H1 (cell line): ENCODE measurements at regions not wholly inside any gene's neighbourhood (a gene's known extent, or its start where the extent isn't known, plus 50 kb on each side); places are given as distances from the start of the nearest gene placed in this dataset.

Experiments used
- CTCF ChIA-PET: fragments of 300-600 bp; sonication (Branson Sonifier 250); formaldehyde crosslinking; loops from one replicate; lab custom pipeline; 2021; ENCODE audit not compliant: partially characterized antibody; lab: Charles Lee
- POLR2A ChIA-PET: fragments of 300-600 bp; sonication (Branson Sonifier 250); formaldehyde crosslinking; loops from one replicate; lab custom pipeline; 2021; ENCODE audit warnings: inconsistent platforms; ENCODE audit not compliant: partially characterized antibody; lab: Charles Lee
- DNase-seq, 2 experiments: peaks; one replicate each; pipeline versions ENCODE4 v3.0.0 to v3.0.0-alpha.2; 2010 to 2022; ENCODE audit warnings: low spot score in 2 of 2, low read depth in 1 of 2, mixed read lengths in 1 of 2
- FAIRE-seq: peaks from 2 replicates; lab custom pipeline; 2011; peaks lifted over from hg19 to GRCh38; lab: Jason Lieb, UNC
- H2AFZ ChIP-seq: 2 replicates; pipeline ENCODE4 v1.8.1; 2012; ENCODE audit warnings: low read length, inconsistent platforms
- H2AK5ac ChIP-seq: 2 replicates; pipeline ENCODE4 v1.6.1; 2013; ENCODE audit warnings: low read depth, low read length
- H2BK120ac ChIP-seq: replicated peaks from 2 replicates; pipeline ENCODE3; 2013; ENCODE audit warnings: low read depth, low read length, inconsistent platforms
- H2BK12ac ChIP-seq: 2 replicates; pipeline ENCODE4 v1.6.1; 2013; ENCODE audit warnings: low read depth, low read length
- H2BK15ac ChIP-seq: 2 replicates; pipeline ENCODE4 v1.6.1; 2013; ENCODE audit warnings: low read length
- H2BK20ac ChIP-seq: 2 replicates; pipeline ENCODE4 v1.6.1; 2013; ENCODE audit warnings: low read length
- H2BK5ac ChIP-seq: 2 replicates; pipeline ENCODE4 v1.6.1; 2013; ENCODE audit warnings: low read depth, low read length
- H3K14ac ChIP-seq: 2 replicates; pipeline ENCODE4 v1.6.1; 2013; ENCODE audit warnings: inconsistent platforms; ENCODE audit not compliant: insufficient read length
- H3K18ac ChIP-seq: 2 replicates; pipeline ENCODE4 v1.6.1; 2013; ENCODE audit warnings: low read length; ENCODE audit errors: extremely low read depth
- H3K23ac ChIP-seq: 2 replicates; pipeline ENCODE4 v1.6.1; 2013; ENCODE audit warnings: inconsistent platforms; ENCODE audit not compliant: insufficient read length
- H3K23me2 ChIP-seq: 2 replicates; pipeline ENCODE4 v1.6.1; 2013; ENCODE audit warnings: low read depth, low read length
- H3K27ac ChIP-seq: 2 replicates; pipeline ENCODE4 v1.6.1; 2011; ENCODE audit warnings: low read depth, low read length, inconsistent platforms
- H3K27me3 ChIP-seq, 4 experiments: replicated peaks in 1 of 4; 1 replicate in 1 of 4; 2 replicates in 3 of 4; pipeline versions ENCODE4 v1.6.1 to v1.8.1; 2011 to 2013; ENCODE audit warnings: low read length in 3 of 4, mild to moderate bottlenecking in 3 of 4, inconsistent platforms in 2 of 4, mixed read lengths in 2 of 4, moderate library complexity in 1 of 4; ENCODE audit not compliant: control insufficient read depth in 3 of 4, insufficient read depth in 3 of 4; ENCODE audit errors: extremely low read depth in 1 of 4
- H3K36me3 ChIP-seq, 4 experiments: 2 replicates each; pipeline versions ENCODE4 v1.6.1 to v1.8.1; 2011 to 2013; ENCODE audit warnings: mild to moderate bottlenecking in 4 of 4, low read length in 3 of 4, moderate library complexity in 2 of 4, control low read depth in 1 of 4, inconsistent platforms in 1 of 4; ENCODE audit not compliant: insufficient read depth in 4 of 4, control insufficient read depth in 2 of 4
- H3K4ac ChIP-seq: replicated peaks from 2 replicates; pipeline ENCODE3; 2013; ENCODE audit warnings: low read length, low read depth, mixed read lengths, inconsistent platforms; ENCODE audit not compliant: insufficient read length
- H3K4me1 ChIP-seq, 4 experiments: replicated peaks in 1 of 4; 1 replicate in 1 of 4; 2 replicates in 3 of 4; pipeline versions ENCODE4 v1.6.1 to v1.8.1; 2011 to 2013; ENCODE audit warnings: low read length in 3 of 4, inconsistent platforms in 2 of 4, mixed read lengths in 1 of 4; ENCODE audit not compliant: insufficient read depth in 4 of 4, control insufficient read depth in 3 of 4
- H3K4me2 ChIP-seq, 2 experiments: 2 replicates each; pipeline versions ENCODE4 v1.6.1 to v1.8.1; 2011 to 2013; ENCODE audit warnings: low read depth in 2 of 2, low read length in 2 of 2, control low read depth in 1 of 2, inconsistent platforms in 1 of 2, mild to moderate bottlenecking in 1 of 2; ENCODE audit not compliant: insufficient read depth in 1 of 2
- H3K4me3 ChIP-seq, 4 experiments: fragments of 200-600, 300-600 bp in 1 of 4; sonication (generic), shearing (Covaris generic), sonication (Bioruptor Twin) in 1 of 4; 2 replicates each; pipeline versions ENCODE4 v1.5.1 to v1.8.1; 2011 to 2016; ENCODE audit warnings: low read length in 4 of 4, low read depth in 3 of 4, control low read depth in 2 of 4, inconsistent platforms in 2 of 4, mild to moderate bottlenecking in 2 of 4, mixed read lengths in 1 of 4, moderate library complexity in 1 of 4; ENCODE audit not compliant: insufficient read depth in 2 of 4; ENCODE audit errors: extremely low read depth in 1 of 4
- H3K56ac ChIP-seq: replicated peaks from 2 replicates; pipeline ENCODE3; 2013; ENCODE audit warnings: low read depth, mild to moderate bottlenecking, mixed read lengths, low read length, inconsistent platforms; ENCODE audit not compliant: insufficient read length
- H3K79me1 ChIP-seq: 2 replicates; pipeline ENCODE4 v1.6.1; 2013; ENCODE audit warnings: low read depth, low read length, control low read depth
- H3K79me2 ChIP-seq, 2 experiments: 2 replicates each; pipeline versions ENCODE4 v1.6.1 to v1.8.1; 2012 to 2013; ENCODE audit warnings: low read length in 2 of 2, mild to moderate bottlenecking in 2 of 2, inconsistent platforms in 1 of 2; ENCODE audit not compliant: insufficient read depth in 2 of 2, control insufficient read depth in 1 of 2
- H3K9ac ChIP-seq, 4 experiments: replicated peaks in 1 of 4; 1 replicate in 1 of 4; 2 replicates in 3 of 4; pipeline versions ENCODE4 v1.6.1 to v1.8.1; 2011 to 2013; ENCODE audit warnings: low read depth in 3 of 4, low read length in 3 of 4, control low read depth in 2 of 4, mild to moderate bottlenecking in 2 of 4, moderate library complexity in 2 of 4, inconsistent platforms in 1 of 4; ENCODE audit errors: extremely low read depth in 1 of 4
- H3K9me3 ChIP-seq, 2 experiments: 2 replicates each; pipeline versions ENCODE4 v1.6.1 to v1.8.1; 2012 to 2013; ENCODE audit warnings: mild to moderate bottlenecking in 2 of 2, moderate library complexity in 2 of 2, control low read depth in 1 of 2, inconsistent platforms in 1 of 2, low read depth in 1 of 2, low read length in 1 of 2, mixed read lengths in 1 of 2; ENCODE audit not compliant: insufficient read depth in 2 of 2
- H4K20me1 ChIP-seq, 2 experiments: replicated peaks in 1 of 2; 2 replicates each; pipeline versions ENCODE3 to v1.8.1; 2011 to 2013; ENCODE audit warnings: inconsistent platforms in 2 of 2, low read length in 2 of 2, mild to moderate bottlenecking in 1 of 2; ENCODE audit not compliant: insufficient read depth in 2 of 2, control insufficient read depth in 1 of 2
- H4K5ac ChIP-seq: 2 replicates; pipeline ENCODE4 v1.6.1; 2013; ENCODE audit warnings: low read length, low read depth, mixed read lengths, inconsistent platforms; ENCODE audit not compliant: insufficient read length
- H4K8ac ChIP-seq: 2 replicates; pipeline ENCODE4 v1.8.0; 2013; ENCODE audit warnings: mild to moderate bottlenecking, moderate library complexity, low read length, inconsistent platforms; ENCODE audit not compliant: insufficient read depth; ENCODE audit errors: extremely low read depth
- H4K91ac ChIP-seq: replicated peaks from 2 replicates; pipeline ENCODE3; 2013; ENCODE audit warnings: low read length, mixed read lengths, inconsistent platforms; ENCODE audit not compliant: insufficient read length
- ASH2L ChIP-seq: fragments of 200-600, 300-600 bp; sonication (generic); IDR thresholded peaks from one replicate; pipeline ENCODE4 v1.7.1; 2017; ENCODE audit warnings: low read length
- CEBPB ChIP-seq: IDR thresholded peaks from 2 replicates; pipeline ENCODE4 v1.6.1; 2012; ENCODE audit warnings: low read depth, low read length
- HDAC2 ChIP-seq, 2 experiments: fragments of 300-600 bp in 1 of 2; sonication (generic) in 1 of 2; IDR thresholded peaks; 2 replicates each; pipeline ENCODE4 v1.6.1; 2011 to 2012; ENCODE audit warnings: low read depth in 2 of 2, low read length in 2 of 2, mild to moderate bottlenecking in 2 of 2, moderate library complexity in 2 of 2, borderline replicate concordance in 1 of 2, inconsistent platforms in 1 of 2
- NANOG ChIP-seq: IDR thresholded peaks from 2 replicates; pipeline ENCODE4 v1.6.1; 2011; ENCODE audit warnings: low read length, low read depth, mild to moderate bottlenecking, inconsistent platforms; ENCODE audit not compliant: insufficient read depth, poor library complexity, severe bottlenecking
- NRF1 ChIP-seq: IDR thresholded peaks from 2 replicates; pipeline ENCODE4 v1.6.1; 2011; ENCODE audit warnings: mild to moderate bottlenecking, low read depth, low read length, improper control_type of control experiment
- WGBS, 2 experiments: shearing (Covaris generic) in 1 of 2; methylation state at CpG; one replicate each; pipeline versions ENCODE4 v1.1.6 to v1.1.7; 2013 to 2015; ENCODE audit warnings: low lambda C conversion rate in 2 of 2, mixed read lengths in 2 of 2, inconsistent platforms in 1 of 2, low coverage in 1 of 2, missing lambda C conversion rate in 1 of 2; ENCODE audit not compliant: insufficient replicate concordance in 2 of 2, insufficient coverage in 1 of 2, insufficient read length in 1 of 2; ENCODE audit errors: extremely low coverage in 1 of 2, missing lambda C conversion rate in 1 of 2; 5-methylcytosine and 5-hydroxymethylcytosine counted together

DNA sequence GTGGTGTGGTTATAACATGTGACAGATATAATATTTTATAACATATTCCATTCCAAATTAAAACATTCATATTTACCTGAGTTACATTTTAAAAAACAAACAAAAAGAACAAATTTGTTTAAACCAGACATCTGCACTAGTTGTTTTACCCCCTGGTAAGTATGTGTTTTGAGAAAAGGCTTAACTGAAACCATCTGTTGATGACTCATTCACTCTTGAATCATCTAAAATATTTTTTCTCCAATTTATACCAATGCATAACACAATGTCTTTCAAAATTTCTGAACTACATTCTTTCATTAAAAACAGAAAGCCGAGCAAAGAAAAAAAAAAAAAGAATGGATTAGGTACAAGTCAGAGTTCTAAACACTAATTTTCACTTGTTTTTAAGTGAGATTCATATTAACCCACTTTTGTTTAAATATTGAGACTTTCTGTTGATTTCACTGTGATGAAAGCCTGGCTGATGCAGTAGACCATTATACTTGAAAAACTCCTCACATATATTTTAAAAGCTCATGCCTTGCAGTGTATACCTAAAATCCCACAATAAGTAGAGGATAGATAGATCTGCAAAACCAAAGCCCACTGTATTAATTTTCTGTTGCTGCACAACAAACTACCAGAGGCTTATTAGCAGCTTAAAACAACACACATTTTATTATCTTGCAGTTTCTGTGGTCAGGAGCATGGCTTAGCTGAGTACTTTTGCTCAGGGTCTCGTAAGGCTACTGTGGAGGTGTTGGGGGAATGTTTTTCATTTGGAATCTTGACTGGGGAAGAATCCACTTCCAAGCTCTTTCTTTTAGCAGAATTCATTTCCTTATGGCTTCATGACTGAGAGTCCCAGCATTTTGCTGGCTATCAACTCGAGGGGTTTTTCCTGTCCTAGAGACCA is 221.5 kb downstream of the PCDH18 start:
- H3K23me2 ChIP-seq = no peaks in the 10 kb centered on the region
- no peak for FAIRE-seq
- no peak overlapping the region for H2BK20ac ChIP-seq
- ChIA-PET POLR2A (no interaction called here), CTCF (no interaction called here)
- no peaks in the 10 kb centered on the region for H3K9me3 ChIP-seq
- H2BK120ac ChIP-seq = no peak overlapping the region
- H3K56ac ChIP-seq = no peak overlapping the region
- H3K9ac ChIP-seq = no peak overlapping the region
- H4K8ac ChIP-seq = no peak overlapping the region
- no peak overlapping the region for H3K18ac ChIP-seq
- no peak overlapping the region for H4K91ac ChIP-seq
- H2AK5ac ChIP-seq = no peak overlapping the region
- H2AFZ ChIP-seq = no peak overlapping the region
- no peak overlapping the region for H3K4me3 ChIP-seq
- H3K79me2 ChIP-seq = no peaks in the 10 kb centered on the region
- H3K14ac ChIP-seq = no peak overlapping the region
- H2BK12ac ChIP-seq = no peak overlapping the region
- no peak overlapping the region for H2BK15ac ChIP-seq
- no peaks in the 10 kb centered on the region for H3K36me3 ChIP-seq
- H3K27me3 ChIP-seq = no peaks in the 10 kb centered on the region
- no peaks in the 10 kb centered on the region for H3K4me1 ChIP-seq
- H3K23ac ChIP-seq = no peak overlapping the region
- no peak overlapping the region for H3K4me2 ChIP-seq
- no peaks in the 10 kb centered on the region for H3K79me1 ChIP-seq
- 89% methylated on average over 3 of the region's 3 CpGs; no CpG with 5 or more reads in 1 of the 2 experiments for WGBS, 2 experiments
- no peak overlapping the region for H2BK5ac ChIP-seq
- no peak for DNase-seq
- no peak overlapping the region for H3K4ac ChIP-seq
- no peaks in the 10 kb centered on the region for H4K20me1 ChIP-seq
- no peak overlapping the region for H3K27ac ChIP-seq
- H4K5ac ChIP-seq = no peak overlapping the region
- TF ChIP-seq ASH2L (no peak), CEBPB (no peak), NRF1 (no peak), HDAC2 (IDR thresholded peaks at IDR 0.05; ENCODE audit: borderline replicate concordance in 1 of 2, low read depth in 2 of 2, low read length in 2 of 2) (no peak), NANOG (no peak)
